Retinal pigment epithelial cell (primary cell): ENCODE measurements at regions not wholly inside any gene's neighbourhood (a gene's known extent, or its start where the extent isn't known, plus 50 kb on each side); places are given as distances from the start of the nearest gene placed in this dataset.
"Not testable (repeated sequence)": the region's sequence is repeated elsewhere in the genome, so short reads cannot be mapped to it uniquely, and the experiment has no call there.

Experiments used
- DNase-seq: peaks from one replicate; pipeline ENCODE4 v3.0.0-alpha.2; 2010; ENCODE audit warnings: low read depth
- H3K4me3 ChIP-seq: 2 replicates; pipeline ENCODE4 v1.5.1; 2011; ENCODE audit warnings: mild to moderate bottlenecking, low read length, control low read depth, moderate library complexity
- CTCF ChIP-seq: conservative IDR thresholded peaks from 2 replicates; pipeline ENCODE4 v1.5.1; 2011; ENCODE audit warnings: low read depth, low read length, control low read depth, inconsistent platforms

DNA sequence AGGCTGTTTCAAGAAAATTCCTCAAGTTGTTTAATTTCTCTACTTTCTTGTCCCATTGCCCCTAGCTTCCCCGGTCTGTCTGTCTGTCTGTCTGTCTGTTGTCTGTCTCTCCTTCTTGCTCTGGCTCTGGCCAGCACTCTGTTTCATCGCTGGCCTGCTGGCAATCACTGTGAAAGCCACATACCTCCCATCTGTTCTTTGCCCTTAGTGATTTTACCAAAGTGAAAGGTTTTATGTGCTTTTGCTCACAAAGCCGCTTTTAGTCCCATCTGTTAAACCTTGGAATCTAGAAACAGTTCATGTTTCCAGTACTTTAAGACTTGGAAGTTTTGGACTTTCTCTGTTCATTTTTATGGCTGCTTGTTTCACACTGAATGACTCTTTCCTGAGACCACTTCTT is 87.8 kb upstream of the EXOC2 start:
- H3K4me3 ChIP-seq: no peak overlapping the region
- TF ChIP-seq CTCF: no peak
- no peak for DNase-seq

DNA sequence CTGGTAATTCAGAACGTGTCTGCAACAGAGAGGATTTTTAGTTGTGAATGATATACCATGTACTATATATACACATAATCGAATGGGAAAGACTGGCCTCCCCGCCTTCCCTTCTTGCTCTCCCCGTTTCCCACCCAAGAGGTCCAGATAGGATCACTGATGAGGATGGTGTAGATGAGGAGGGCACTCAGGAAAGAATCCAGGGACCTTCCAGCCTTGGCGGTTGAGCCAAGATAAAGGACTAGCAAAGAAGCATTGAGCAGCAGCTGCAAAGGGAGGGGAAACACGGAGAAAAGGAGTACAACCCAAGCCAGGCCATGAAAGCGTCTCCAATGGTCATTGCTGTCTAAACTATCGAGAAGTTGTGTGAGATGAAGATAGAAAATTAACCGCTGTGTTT is 84.0 kb upstream of the EXOC2 start:
- no peak for TF ChIP-seq CTCF
- no peak overlapping the region for H3K4me3 ChIP-seq
- no peak for DNase-seq

DNA sequence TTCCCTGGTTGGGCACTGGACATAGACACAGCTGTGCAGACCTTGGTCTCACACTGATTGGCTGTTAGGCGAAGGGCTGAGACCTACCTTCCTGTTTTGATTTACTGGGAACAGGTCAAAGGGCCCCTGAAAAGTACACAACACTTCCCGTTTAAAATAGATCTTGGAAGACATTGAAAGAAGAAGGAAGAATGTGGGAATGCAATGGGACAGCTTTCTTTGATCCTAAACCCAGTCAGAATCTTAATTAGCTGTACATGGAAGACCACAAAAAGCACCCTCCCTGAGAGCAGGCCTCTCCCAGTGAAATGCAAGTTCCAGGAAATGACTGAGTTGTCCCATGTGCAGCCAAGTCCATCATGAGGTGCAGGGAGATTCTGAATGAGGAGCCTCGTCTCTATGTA is 83.6 kb upstream of the EXOC2 start:
- DNase-seq: no peak
- no peak for TF ChIP-seq CTCF
- no peak overlapping the region for H3K4me3 ChIP-seq

DNA sequence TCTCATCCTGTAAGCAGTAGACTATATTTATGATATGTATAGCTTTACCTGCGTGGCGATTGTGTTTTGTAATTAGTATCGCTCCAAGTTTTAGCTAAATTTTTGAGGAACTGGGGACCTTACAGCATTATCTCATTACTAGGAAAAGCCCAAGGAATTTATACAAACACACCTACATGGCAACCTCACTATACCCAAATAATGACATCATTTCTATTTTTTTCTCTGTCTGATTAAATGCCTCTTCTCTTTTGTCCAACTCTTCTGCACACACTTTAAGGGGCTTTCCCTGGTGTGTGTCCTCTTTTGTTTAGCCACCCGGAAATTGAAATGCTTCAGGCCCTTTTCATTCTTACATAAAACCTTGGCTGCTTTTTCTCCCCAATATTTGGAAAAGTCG is 82.9 kb upstream of the EXOC2 start:
- no peak for DNase-seq
- TF ChIP-seq CTCF: no peak
- no peak overlapping the region for H3K4me3 ChIP-seq

- H3K4me3 ChIP-seq, DNase-seq: not testable (repeated sequence)
Measured at GRCh38 chr6:771683-772082, 78.7 kb upstream of the EXOC2 start.

GRCh38 chr6:767755-768512 is 75.0 kb upstream of the EXOC2 start:
- no peak for TF ChIP-seq CTCF
- DNase-seq: no peak
- no peak overlapping the region for H3K4me3 ChIP-seq

DNA sequence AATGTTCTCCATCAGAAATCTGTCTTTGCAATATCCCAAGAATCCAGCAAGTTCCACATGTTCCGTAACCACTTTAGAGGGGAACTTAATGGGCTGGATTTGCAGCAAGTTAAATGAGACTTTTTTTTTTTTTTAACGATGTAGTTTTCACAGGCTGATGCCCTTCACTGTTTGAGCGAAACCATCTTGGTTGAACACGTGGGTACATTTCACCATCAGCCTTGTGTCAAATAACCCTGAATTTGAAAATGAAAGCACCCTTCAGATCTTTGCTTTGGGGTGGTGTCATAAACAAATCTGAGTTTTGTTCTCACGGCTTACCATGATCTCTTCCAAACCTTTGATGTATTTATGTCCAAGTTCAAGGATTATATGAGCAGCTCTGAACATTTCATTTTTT is 73.7 kb upstream of the EXOC2 start:
- no peak overlapping the region for H3K4me3 ChIP-seq
- TF ChIP-seq CTCF: no peak
- DNase-seq: no peak
